ENCODE measurements at regions not wholly inside any gene's neighbourhood (a gene's known extent, or its start where the extent isn't known, plus 50 kb on each side); places are given as distances from the start of the nearest gene placed in this dataset.

DNA sequence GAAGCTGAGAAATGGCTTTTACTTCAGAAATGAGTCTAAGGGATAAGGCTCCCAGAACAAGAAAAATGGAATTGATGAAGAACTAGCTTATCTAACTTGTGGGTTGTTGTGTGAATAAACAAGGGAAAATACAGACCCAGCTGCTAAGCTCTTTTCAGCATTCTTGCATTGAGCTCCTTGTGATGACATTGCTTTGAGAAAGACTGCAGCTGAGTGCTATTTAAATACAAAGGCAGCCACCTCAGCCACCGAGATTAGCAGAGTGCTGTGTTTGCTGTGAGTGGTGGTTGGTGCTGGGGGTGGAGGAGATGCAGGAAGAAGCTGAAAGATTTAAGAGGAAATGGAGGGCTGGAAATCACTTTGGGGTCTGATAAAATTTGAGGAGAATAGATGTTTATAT is 396.0 kb upstream of the PRICKLE1 start:
- ATAC-seq (ENCODE audit: low FRiP score) = no peak
- TF ChIP-seq, protein P1, sequence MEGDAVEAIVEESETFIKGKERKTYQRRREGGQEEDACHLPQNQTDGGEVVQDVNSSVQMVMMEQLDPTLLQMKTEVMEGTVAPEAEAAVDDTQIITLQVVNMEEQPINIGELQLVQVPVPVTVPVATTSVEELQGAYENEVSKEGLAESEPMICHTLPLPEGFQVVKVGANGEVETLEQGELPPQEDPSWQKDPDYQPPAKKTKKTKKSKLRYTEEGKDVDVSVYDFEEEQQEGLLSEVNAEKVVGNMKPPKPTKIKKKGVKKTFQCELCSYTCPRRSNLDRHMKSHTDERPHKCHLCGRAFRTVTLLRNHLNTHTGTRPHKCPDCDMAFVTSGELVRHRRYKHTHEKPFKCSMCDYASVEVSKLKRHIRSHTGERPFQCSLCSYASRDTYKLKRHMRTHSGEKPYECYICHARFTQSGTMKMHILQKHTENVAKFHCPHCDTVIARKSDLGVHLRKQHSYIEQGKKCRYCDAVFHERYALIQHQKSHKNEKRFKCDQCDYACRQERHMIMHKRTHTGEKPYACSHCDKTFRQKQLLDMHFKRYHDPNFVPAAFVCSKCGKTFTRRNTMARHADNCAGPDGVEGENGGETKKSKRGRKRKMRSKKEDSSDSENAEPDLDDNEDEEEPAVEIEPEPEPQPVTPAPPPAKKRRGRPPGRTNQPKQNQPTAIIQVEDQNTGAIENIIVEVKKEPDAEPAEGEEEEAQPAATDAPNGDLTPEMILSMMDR (IDR thresholded peaks at IDR 0.05) = no peak
- DNase-seq (ENCODE audit: low spot score) = no peak

DNA sequence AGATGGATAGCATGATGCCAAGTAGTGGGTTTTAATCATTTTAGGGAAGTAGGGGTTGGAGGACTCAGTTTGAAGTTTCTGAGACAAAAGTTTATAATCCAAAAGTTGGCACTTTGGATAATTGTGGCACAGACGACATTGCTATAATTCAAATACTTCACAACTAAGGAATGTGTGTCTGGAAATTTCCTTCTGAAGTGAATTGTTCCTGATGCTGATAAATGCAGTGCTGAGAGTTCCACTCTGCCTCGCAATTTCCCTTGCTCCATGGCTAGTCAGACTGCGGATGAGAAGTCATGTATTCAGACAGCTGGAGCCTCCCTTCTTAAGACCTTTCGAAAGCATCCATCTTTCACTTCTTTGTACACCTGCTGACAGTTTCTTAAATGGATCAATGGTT is 393.3 kb upstream of the PRICKLE1 start:
- ATAC-seq (ENCODE audit: low FRiP score) = no peak
- TF ChIP-seq, protein P1 (IDR thresholded peaks at IDR 0.05) = no peak
- no peak for DNase-seq (ENCODE audit: low spot score)

DNA sequence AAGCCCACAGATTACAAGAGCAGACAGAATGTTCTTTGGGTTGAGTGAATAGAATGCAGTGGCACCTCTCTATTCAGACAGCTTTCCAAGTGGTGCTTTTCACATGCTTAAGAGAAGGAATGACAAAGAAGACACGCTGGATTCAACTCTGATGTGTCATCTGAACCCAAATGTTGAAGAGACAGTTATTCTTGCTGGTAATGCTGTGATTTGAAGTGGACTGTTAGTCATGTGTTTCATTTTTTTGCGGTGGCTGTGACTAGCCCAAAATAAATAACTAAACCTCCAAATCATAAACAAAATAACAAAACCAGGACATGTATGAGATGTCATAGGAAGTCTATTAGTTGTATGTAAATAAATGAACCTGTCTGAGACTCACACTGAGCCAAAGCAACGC is 391.8 kb upstream of the PRICKLE1 start:
- ATAC-seq (ENCODE audit: low FRiP score) = no peak
- TF ChIP-seq, protein P1 (IDR thresholded peaks at IDR 0.05) = no peak

DNA sequence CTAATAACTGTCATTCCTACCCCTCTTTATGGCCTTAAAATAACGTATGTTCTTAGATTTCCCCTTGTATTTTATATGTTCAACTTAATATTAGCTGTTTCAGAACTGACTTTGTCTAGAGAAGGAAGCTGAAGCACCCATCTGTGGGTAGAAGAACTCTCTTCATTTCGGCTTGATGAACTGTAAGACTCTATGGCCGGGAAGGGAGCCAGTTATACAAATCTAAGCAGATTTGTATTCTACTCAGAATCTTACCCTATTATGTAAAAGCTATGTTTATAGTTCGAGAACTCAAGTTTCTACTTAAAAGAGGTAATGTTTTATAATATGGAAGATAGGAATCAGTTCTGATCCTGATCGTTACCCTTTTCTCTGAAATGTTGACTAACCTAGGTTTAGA is 390.9 kb upstream of the PRICKLE1 start:
- DNase-seq (ENCODE audit: low spot score) = no peak
- no peak for ATAC-seq (ENCODE audit: low FRiP score)
- TF ChIP-seq, protein P1 (IDR thresholded peaks at IDR 0.05) = no peak

More for the DNA sequence above, 391.8 kb upstream of the PRICKLE1 start:
- DNase-seq (ENCODE audit: low spot score) = no peak

DNA sequence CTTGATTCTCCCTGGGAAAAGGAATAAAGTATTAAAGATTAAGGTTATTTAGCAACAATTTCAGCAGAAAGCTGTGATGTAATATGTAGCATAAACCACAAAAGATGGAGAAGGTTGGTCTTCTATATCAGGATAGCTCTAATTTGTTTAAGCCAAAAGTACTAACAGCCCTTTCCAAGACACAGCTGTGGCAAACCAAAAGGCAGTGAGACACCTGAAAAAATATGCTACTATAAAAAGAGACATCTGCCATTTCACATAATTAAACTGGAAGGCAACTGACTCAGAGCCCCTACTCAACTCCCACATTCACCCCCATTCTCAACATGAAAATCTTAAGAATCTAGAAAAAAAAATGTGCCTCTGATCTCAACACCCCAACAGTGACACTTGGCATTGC is 390.2 kb upstream of the PRICKLE1 start:
- no peak for DNase-seq (ENCODE audit: low spot score)
- TF ChIP-seq, protein P1 (IDR thresholded peaks at IDR 0.05) = no peak
- no peak for ATAC-seq (ENCODE audit: low FRiP score)

DNA sequence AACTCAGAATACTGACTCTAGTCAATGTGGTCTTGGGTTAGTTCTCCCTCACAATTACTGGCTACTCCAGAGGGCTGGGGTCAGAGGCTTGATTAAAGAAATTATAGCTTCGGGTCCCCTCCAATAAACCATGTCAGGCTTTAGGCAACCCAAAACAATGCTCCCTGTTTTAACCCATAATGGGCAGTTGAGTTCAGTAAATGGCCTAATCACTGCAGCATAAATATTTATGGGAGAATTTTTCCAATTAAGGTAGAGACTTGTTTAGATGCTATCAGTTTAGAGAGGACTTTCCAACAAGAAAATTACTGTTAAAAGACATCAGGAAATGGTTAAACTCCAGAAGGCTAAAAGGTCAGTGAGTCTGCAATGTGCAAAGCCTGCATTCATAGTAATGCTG is 389.2 kb upstream of the PRICKLE1 start:
- DNase-seq (ENCODE audit: low spot score) (no peak), ATAC-seq (ENCODE audit: low FRiP score) (no peak)
- TF ChIP-seq, protein P1 (IDR thresholded peaks at IDR 0.05) = no peak

DNA sequence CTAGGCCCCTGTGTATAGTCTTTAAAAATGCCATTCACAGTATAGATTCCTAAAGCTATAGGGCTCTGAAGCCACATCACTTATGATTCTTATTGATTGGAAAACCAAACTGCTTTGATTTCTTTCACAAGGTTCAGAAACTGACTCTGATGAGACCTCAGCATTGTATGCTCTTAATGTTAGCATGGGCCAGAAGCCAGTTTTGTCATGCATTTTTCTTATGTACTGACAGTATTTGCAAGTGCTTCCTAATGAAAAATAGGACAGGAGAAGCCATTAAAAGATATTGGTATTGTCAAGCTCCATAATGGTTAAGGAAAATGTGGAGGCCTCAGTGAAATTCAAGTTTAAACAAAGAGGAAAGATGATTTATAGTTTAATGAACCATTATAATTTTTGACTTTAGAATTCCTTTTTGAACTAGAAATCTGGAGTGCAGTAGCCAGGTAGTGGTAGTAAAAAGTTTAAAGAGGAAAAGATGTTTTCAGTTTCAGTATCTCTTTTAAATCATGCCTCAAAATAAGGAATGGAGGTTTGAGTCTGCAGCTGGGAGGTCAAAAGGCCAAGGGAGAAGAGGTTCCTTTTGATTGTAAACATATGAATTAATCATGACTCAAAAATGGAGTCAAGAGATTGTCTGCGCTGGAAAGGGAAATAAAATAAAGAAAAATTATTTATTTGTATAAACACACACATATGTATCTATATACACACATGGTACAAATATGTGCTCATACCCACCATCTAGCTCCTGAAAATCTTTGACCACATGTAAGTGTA is 388.1 kb upstream of the PRICKLE1 start:
- no peak for DNase-seq (ENCODE audit: low spot score)
- TF ChIP-seq, protein P1 (IDR thresholded peaks at IDR 0.05) = no peak
- no peak for ATAC-seq (ENCODE audit: low FRiP score)

Data from omental fat pad (tissue), 3 donors.